ENCODE measurements at regions not wholly inside any gene's neighbourhood (a gene's known extent, or its start where the extent isn't known, plus 50 kb on each side); places are given as distances from the start of the nearest gene placed in this dataset.
"Not testable (repeated sequence)": the region's sequence is repeated elsewhere in the genome, so short reads cannot be mapped to it uniquely, and the experiment has no call there.

- not testable (repeated sequence) for H3K79me1 ChIP-seq (ENCODE audit: low read depth, low read length); FAIRE-seq
Measured at GRCh38 chr6:147965448-147965847, 377.2 kb upstream of the SASH1 start.

More at GRCh38 chr6:147965448-147965847, 377.2 kb upstream of the SASH1 start:
- H2BK5ac ChIP-seq (ENCODE audit: low read depth, low read length); H4K20me1 ChIP-seq (replicated peaks in 1 of 2; ENCODE audit: control insufficient read depth in 1 of 2, insufficient read depth in 2 of 2, low read length in 2 of 2); H2BK120ac ChIP-seq (replicated peaks; ENCODE audit: low read depth, low read length); H3K36me3 ChIP-seq (ENCODE audit: control insufficient read depth in 2 of 4, insufficient read depth in 4 of 4, low read length in 3 of 4); H3K4me2 ChIP-seq (ENCODE audit: insufficient read depth in 1 of 2, low read depth in 2 of 2, low read length in 2 of 2); H2AK5ac ChIP-seq (ENCODE audit: low read depth, low read length); H3K23me2 ChIP-seq (ENCODE audit: low read depth, low read length); H3K14ac ChIP-seq (ENCODE audit: insufficient read length); H3K79me2 ChIP-seq (ENCODE audit: control insufficient read depth in 1 of 2, insufficient read depth in 2 of 2, low read length in 2 of 2); H3K4me3 ChIP-seq (ENCODE audit: extremely low read depth in 1 of 4, insufficient read depth in 2 of 4, low read depth in 3 of 4, low read length in 4 of 4); H3K27me3 ChIP-seq (replicated peaks in 1 of 4; ENCODE audit: control insufficient read depth in 3 of 4, extremely low read depth in 1 of 4, insufficient read depth in 3 of 4, low read length in 3 of 4); H3K18ac ChIP-seq (ENCODE audit: extremely low read depth, low read length); H3K4me1 ChIP-seq (replicated peaks in 1 of 4; ENCODE audit: control insufficient read depth in 3 of 4, insufficient read depth in 4 of 4, low read length in 3 of 4); H3K23ac ChIP-seq (ENCODE audit: insufficient read length); H3K56ac ChIP-seq (replicated peaks; ENCODE audit: insufficient read length, low read depth, low read length); H3K4ac ChIP-seq (replicated peaks; ENCODE audit: insufficient read length, low read depth, low read length); H4K8ac ChIP-seq (ENCODE audit: extremely low read depth, insufficient read depth, low read length); H4K91ac ChIP-seq (replicated peaks; ENCODE audit: insufficient read length, low read length); H2BK12ac ChIP-seq (ENCODE audit: low read depth, low read length); H4K5ac ChIP-seq (ENCODE audit: insufficient read length, low read depth, low read length); H3K9ac ChIP-seq (replicated peaks in 1 of 4; ENCODE audit: extremely low read depth in 1 of 4, low read depth in 3 of 4, low read length in 3 of 4); DNase-seq (ENCODE audit: low read depth in 1 of 2, low spot score in 2 of 2); H3K9me3 ChIP-seq (ENCODE audit: insufficient read depth in 2 of 2, low read depth in 1 of 2, low read length in 1 of 2); H2AFZ ChIP-seq (ENCODE audit: low read length); POLR2A ChIA-PET (ENCODE audit: partially characterized antibody); CTCF ChIA-PET (ENCODE audit: partially characterized antibody); H3K27ac ChIP-seq (ENCODE audit: low read depth, low read length); H2BK15ac ChIP-seq (ENCODE audit: low read length); H2BK20ac ChIP-seq (ENCODE audit: low read length): not testable (repeated sequence)
- 93% methylated on average over 3 of the region's 3 CpGs; no CpG with 5 or more reads in 1 of the 2 experiments for WGBS, 2 experiments (ENCODE audit: extremely low coverage in 1 of 2, insufficient coverage in 1 of 2, insufficient read length in 1 of 2, insufficient replicate concordance in 2 of 2, low coverage in 1 of 2, low lambda C conversion rate in 2 of 2, missing lambda C conversion rate in 1 of 2)

Measured in H1 (cell line).